Spleen (tissue), 11 donors: ENCODE measurements at regions not wholly inside any gene's neighbourhood (a gene's known extent, or its start where the extent isn't known, plus 50 kb on each side); places are given as distances from the start of the nearest gene placed in this dataset.

Source experiments
- DNase-seq: peaks from one replicate; pipeline ENCODE4 v3.0.0-alpha.2; 2020
- H3K27ac ChIP-seq, 8 donors: fragments of 200-600 bp; sonication (generic) in 7 of 8; 1 replicate in 4 of 8; 2 replicates in 4 of 8; pipeline versions ENCODE4 v1.5.0 to v1.8.0; 2016 to 2021; ENCODE audit warnings: inconsistent platforms in 4 of 8, mild to moderate bottlenecking in 4 of 8, moderate library complexity in 1 of 8
- H3K27me3 ChIP-seq, 7 donors: fragments of 200-600 bp; sonication (generic) in 6 of 7; replicated peaks in 1 of 7; 1 replicate in 4 of 7; 2 replicates in 3 of 7; pipeline versions ENCODE4 v1.5.0 to v1.8.0; 2016 to 2021; ENCODE audit warnings: inconsistent platforms in 3 of 7, mild to moderate bottlenecking in 1 of 7
- H3K36me3 ChIP-seq, 6 donors: fragments of 200-600 bp; sonication (generic) in 5 of 6; 1 replicate in 4 of 6; 2 replicates in 2 of 6; pipeline versions ENCODE4 v1.5.0 to v1.8.0; 2016 to 2021; ENCODE audit warnings: inconsistent platforms in 2 of 6
- H3K4me1 ChIP-seq, 6 donors: fragments of 200-600 bp; sonication (generic) in 5 of 6; 1 replicate in 3 of 6; 2 replicates in 3 of 6; pipeline versions ENCODE4 v1.5.0 to v1.8.0; 2016 to 2021; ENCODE audit warnings: inconsistent platforms in 3 of 6
- H3K4me3 ChIP-seq, 8 donors: fragments of 200-600 bp; sonication (generic) in 7 of 8; 1 replicate in 4 of 8; 2 replicates in 4 of 8; pipeline versions ENCODE4 v1.5.0 to v1.8.0; 2016 to 2021; ENCODE audit warnings: inconsistent platforms in 4 of 8, mild to moderate bottlenecking in 4 of 8, moderate library complexity in 2 of 8
- H3K9me3 ChIP-seq, 8 donors: fragments of 200-600 bp; sonication (generic) in 7 of 8; 1 replicate in 4 of 8; 2 replicates in 4 of 8; pipeline versions ENCODE4 v1.5.0 to v1.8.0; 2016 to 2021; ENCODE audit warnings: inconsistent platforms in 4 of 8
- POLR2A ChIP-seq, 3 donors: fragments of 450-650 bp; IDR thresholded peaks; one replicate each; pipeline ENCODE4 v1.5.1; 2017; ENCODE audit warnings: antibody characterized with exemption in 3 of 3, mild to moderate bottlenecking in 1 of 3
- POLR2AphosphoS5 ChIP-seq, 3 donors: sonication (generic); formaldehyde crosslinking; IDR thresholded peaks; one replicate each; pipeline ENCODE4 v1.5.1; 2017; ENCODE audit warnings: antibody characterized with exemption in 3 of 3
- WGBS, 5 donors: extraction: QIAGEN DNeasy Blood & Tissue Kit in 3 of 5; methylation state at CpG; one replicate each; pipeline versions ENCODE4 v1.1.5 to v1.1.7; 2013 to 2018; 5-methylcytosine and 5-hydroxymethylcytosine counted together
- intact Hi-C: fragments of 100-400 bp; cut with DNase I; formaldehyde crosslinking; loops from one replicate; pipeline ENCODE4 v1.15.0; 2023; ENCODE audit warnings: low total_unique reads
- TF ChIP-seq, protein P1 (sequence below), 11 experiments: fragments of 200-600 bp in 7 of 11; fragments of 450-650 bp in 4 of 11; sonication (generic) in 4 of 11; IDR thresholded peaks in 8 of 11; conservative IDR thresholded peaks in 3 of 11; 1 replicate in 7 of 11; 2 replicates in 4 of 11; pipeline versions ENCODE4 v1.4.0 to v1.8.0; 2016 to 2021; ENCODE audit warnings: antibody characterized with exemption in 11 of 11, inconsistent platforms in 4 of 11, mild to moderate bottlenecking in 1 of 11
- donor health status: healthy with polysubstance abuse.
- donor health status: DM: no; HTN: no; CAD: no; lungs with moderate emphysema.
- donor health status: DM: no; HTN: no; CAD: no.
- donor health status: Bipolar disorder and iron deficiency.
- donor health status: healthy.
- donor health status: DM: no; HTN: no; CAD: no.
- donor health status: DM: yes; HTN: yes; CAD: no.

DNA sequence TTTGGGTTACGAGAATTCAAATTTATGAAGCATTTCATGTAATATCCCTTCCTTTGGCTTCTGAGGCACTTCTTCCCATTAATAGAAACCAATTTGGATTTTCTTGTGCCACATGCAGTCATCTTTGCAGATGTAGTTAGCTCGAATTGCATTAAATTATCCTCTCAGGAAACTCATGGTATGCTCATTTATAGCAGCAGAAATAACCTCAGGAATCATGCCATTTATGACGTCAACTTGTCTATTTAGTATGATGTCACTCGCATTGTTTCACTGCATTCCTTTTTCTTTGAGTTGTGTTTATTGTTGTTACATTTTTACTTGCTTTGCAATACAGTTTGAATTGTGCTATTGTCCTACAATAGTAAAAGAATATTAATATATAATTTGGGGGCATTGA lies 163.8 kb downstream of the RBM43 start:
- Histone ChIP-seq H3K4me1 (no peaks in the 10 kb centered on the region), H3K27me3 (no peaks in the 10 kb centered on the region), H3K9me3 (peaks cover 0 to 5% (median 0%) of the 10 kb centered on the region in 8 donors), H3K27ac (no peak overlapping the region), H3K4me3 (no peak overlapping the region), H3K36me3 (no peaks in the 10 kb centered on the region)
- intact Hi-C loops = no loop called here
- no peak for DNase-seq
- TF ChIP-seq POLR2A (IDR thresholded peaks at IDR 0.05) = no peak
- no peak for TF ChIP-seq POLR2AphosphoS5 (IDR thresholded peaks at IDR 0.05)
- TF ChIP-seq, protein P1, sequence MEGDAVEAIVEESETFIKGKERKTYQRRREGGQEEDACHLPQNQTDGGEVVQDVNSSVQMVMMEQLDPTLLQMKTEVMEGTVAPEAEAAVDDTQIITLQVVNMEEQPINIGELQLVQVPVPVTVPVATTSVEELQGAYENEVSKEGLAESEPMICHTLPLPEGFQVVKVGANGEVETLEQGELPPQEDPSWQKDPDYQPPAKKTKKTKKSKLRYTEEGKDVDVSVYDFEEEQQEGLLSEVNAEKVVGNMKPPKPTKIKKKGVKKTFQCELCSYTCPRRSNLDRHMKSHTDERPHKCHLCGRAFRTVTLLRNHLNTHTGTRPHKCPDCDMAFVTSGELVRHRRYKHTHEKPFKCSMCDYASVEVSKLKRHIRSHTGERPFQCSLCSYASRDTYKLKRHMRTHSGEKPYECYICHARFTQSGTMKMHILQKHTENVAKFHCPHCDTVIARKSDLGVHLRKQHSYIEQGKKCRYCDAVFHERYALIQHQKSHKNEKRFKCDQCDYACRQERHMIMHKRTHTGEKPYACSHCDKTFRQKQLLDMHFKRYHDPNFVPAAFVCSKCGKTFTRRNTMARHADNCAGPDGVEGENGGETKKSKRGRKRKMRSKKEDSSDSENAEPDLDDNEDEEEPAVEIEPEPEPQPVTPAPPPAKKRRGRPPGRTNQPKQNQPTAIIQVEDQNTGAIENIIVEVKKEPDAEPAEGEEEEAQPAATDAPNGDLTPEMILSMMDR (IDR thresholded peaks at IDR 0.05 in 8 of 11, conservative IDR thresholded peaks at IDR 0.05 in 3 of 11) = no peak
- WGBS, 5 donors = 76 to 88% (median 77%) methylated on average over 4 of the region's 4 CpGs

DNA sequence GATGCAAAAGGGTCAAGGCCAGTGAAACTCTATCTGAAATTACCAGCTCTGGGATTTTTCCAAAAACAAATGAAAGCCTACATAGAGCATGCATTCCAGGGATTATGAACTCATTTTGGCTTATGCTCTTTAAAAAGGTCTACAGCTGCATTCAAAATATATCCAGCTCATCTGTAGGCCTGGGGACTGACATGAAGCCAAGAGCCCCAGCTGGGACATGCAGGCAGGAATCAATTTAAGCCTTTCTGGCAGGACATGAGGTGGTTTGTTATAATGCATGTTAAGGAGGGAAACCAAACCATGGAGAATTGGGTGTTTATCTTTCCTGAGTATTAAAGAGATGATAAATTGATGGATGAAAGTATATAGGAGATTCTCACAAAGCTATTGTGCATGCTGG lies 164.5 kb downstream of the RBM43 start:
- Histone ChIP-seq H3K36me3 (no peaks in the 10 kb centered on the region), H3K4me1 (no peaks in the 10 kb centered on the region), H3K27ac (no peak overlapping the region), H3K27me3 (no peaks in the 10 kb centered on the region), H3K4me3 (no peak overlapping the region), H3K9me3 (peaks cover 0 to 5% (median 0%) of the 10 kb centered on the region in 8 donors)
- intact Hi-C loops = no loop called here
- DNase-seq = no peak
- TF ChIP-seq POLR2A (IDR thresholded peaks at IDR 0.05) (no peak), POLR2AphosphoS5 (IDR thresholded peaks at IDR 0.05) (no peak)
- TF ChIP-seq, protein P1 (IDR thresholded peaks at IDR 0.05 in 8 of 11, conservative IDR thresholded peaks at IDR 0.05 in 3 of 11) = no peak

DNA sequence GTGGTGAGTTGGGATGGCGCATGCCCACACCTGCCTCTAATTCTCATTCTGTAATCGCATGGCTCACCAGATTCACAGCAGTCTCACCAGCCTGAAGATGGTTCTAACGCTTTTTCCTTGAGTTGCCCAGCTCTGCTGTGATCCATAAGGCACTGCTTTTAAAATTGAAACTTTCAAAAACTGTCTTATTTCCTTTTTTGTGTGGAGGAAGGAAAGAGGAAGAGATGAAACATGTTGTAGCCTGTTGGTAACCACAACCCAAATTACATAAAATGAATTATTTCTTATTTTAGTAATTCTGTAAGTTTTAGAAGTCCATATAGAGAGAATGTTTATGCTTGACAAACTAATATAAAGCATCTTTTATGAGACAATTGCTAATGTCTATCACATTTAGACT lies 165.4 kb downstream of the RBM43 start:
- H3K4me3 ChIP-seq = no peak overlapping the region
- DNase-seq = no peak
- 67 to 79% (median 75%) methylated on average over 3 of the region's 3 CpGs for WGBS, 5 donors
- H3K4me1 ChIP-seq = no peaks in the 10 kb centered on the region
- no peak overlapping the region for H3K27ac ChIP-seq
- no peaks in the 10 kb centered on the region for H3K27me3 ChIP-seq
- intact Hi-C loops = no loop called here
- peaks cover 0 to 5% (median 0%) of the 10 kb centered on the region in 8 donors for H3K9me3 ChIP-seq
- TF ChIP-seq POLR2A (IDR thresholded peaks at IDR 0.05) (no peak), POLR2AphosphoS5 (IDR thresholded peaks at IDR 0.05) (no peak)
- TF ChIP-seq, protein P1 (IDR thresholded peaks at IDR 0.05 in 8 of 11, conservative IDR thresholded peaks at IDR 0.05 in 3 of 11) = no peak
- no peaks in the 10 kb centered on the region for H3K36me3 ChIP-seq

DNA sequence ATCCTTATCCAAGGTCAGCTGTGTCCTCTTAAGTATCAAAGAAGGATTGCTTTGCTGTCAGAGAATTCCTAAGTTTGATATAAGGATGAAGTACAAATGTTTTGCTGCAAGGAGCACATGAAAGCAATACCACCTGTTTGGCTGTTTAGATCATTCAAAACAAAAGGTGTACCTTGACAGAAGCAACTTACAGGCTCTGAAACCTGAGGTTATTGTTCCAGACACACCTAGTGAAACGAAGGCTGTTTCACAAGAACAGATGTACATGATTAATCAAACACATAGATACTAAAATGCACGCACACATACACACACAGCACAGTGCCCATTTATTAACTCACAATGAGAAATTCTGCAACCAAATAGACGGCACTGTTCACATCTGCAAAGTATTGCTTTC lies 166.2 kb downstream of the RBM43 start:
- intact Hi-C loops = no loop called here
- no peak for DNase-seq
- TF ChIP-seq POLR2AphosphoS5 (IDR thresholded peaks at IDR 0.05) = no peak
- TF ChIP-seq, protein P1 (IDR thresholded peaks at IDR 0.05 in 8 of 11, conservative IDR thresholded peaks at IDR 0.05 in 3 of 11) = no peak
- no peak for TF ChIP-seq POLR2A (IDR thresholded peaks at IDR 0.05)
- H3K27ac ChIP-seq = no peak overlapping the region
- WGBS, 5 donors = 67 to 85% (median 84%) methylated on average over 3 of the region's 3 CpGs
- H3K4me1 ChIP-seq = no peaks in the 10 kb centered on the region
- no peak overlapping the region for H3K4me3 ChIP-seq
- H3K9me3 ChIP-seq = peaks cover 0 to 5% (median 0%) of the 10 kb centered on the region in 8 donors
- no peaks in the 10 kb centered on the region for H3K27me3 ChIP-seq
- H3K36me3 ChIP-seq = no peaks in the 10 kb centered on the region
